Adrenal gland (tissue), 9 donors: ENCODE measurements at regions not wholly inside any gene's neighbourhood (a gene's known extent, or its start where the extent isn't known, plus 50 kb on each side); places are given as distances from the start of the nearest gene placed in this dataset.

ENCODE experiments used
- DNase-seq, 7 donors: peaks; one replicate each; pipeline ENCODE4 v3.0.0-alpha.2; 2019 to 2020
- H3K27ac ChIP-seq, 5 donors: fragments of 200-600 bp; sonication (generic) in 4 of 5; 1 replicate in 3 of 5; 2 replicates in 2 of 5; pipeline versions ENCODE4 v1.5.1 to v1.8.0; 2016 to 2020; ENCODE audit warnings: mild to moderate bottlenecking in 1 of 5
- H3K27me3 ChIP-seq: fragments of 200-600 bp; 2 replicates; pipeline ENCODE4 v1.8.0; 2021
- H3K36me3 ChIP-seq, 2 donors: fragments of 200-600 bp; replicated peaks in 1 of 2; 1 replicate in 1 of 2; 2 replicates in 1 of 2; pipeline versions ENCODE4 v1.5.1 to v1.8.0; 2018 to 2022
- H3K4me1 ChIP-seq, 2 donors: fragments of 200-600 bp; replicated peaks in 1 of 2; 1 replicate in 1 of 2; 2 replicates in 1 of 2; pipeline versions ENCODE4 v1.5.1 to v1.8.0; 2018 to 2021
- H3K4me3 ChIP-seq, 4 donors: fragments of 200-600 bp; sonication (generic) in 3 of 4; one replicate each; pipeline ENCODE4 v1.5.1; 2016 to 2018
- H3K9me3 ChIP-seq, 3 donors: fragments of 200-600 bp; sonication (generic) in 1 of 3; replicated peaks in 1 of 3; 1 replicate in 2 of 3; 2 replicates in 1 of 3; pipeline versions ENCODE4 v1.5.1 to v1.8.0; 2016 to 2021
- POLR2A ChIP-seq, 2 donors: fragments of 450-650 bp; IDR thresholded peaks; one replicate each; pipeline ENCODE4 v1.6.1; 2017; ENCODE audit warnings: antibody characterized with exemption in 2 of 2, mild to moderate bottlenecking in 2 of 2, moderate library complexity in 1 of 2
- WGBS, 4 donors: extraction: QIAGEN DNeasy Blood & Tissue Kit in 2 of 4; methylation state at CpG; one replicate each; pipeline versions ENCODE4 v1.1.5 to v1.1.7; 2013 to 2017; 5-methylcytosine and 5-hydroxymethylcytosine counted together
- intact Hi-C, 2 donors: fragments of 100-400 bp; cut with DNase I; formaldehyde crosslinking; loops; one replicate each; pipeline versions ENCODE4 v1.14.1 to v1.15.0; 2022 to 2023
- TF ChIP-seq, protein P1 (sequence below), 6 experiments: fragments of 450-650 bp in 4 of 6; fragments of 200-600 bp in 2 of 6; sonication (generic) in 1 of 6; IDR thresholded peaks; 1 replicate in 5 of 6; 2 replicates in 1 of 6; pipeline versions ENCODE4 v1.5.1 to v1.8.0; 2016 to 2021; ENCODE audit warnings: antibody characterized with exemption in 6 of 6, mild to moderate bottlenecking in 2 of 6, moderate library complexity in 1 of 6
- donor health status: healthy with polysubstance abuse.
- donor health status: Bipolar disorder and iron deficiency.
- donor health status: DM: yes; HTN: yes; CAD: no.
- donor health status: DM: no; HTN: no; CAD: no.
- donor health status: DM: no; HTN: no; CAD: no.

DNA sequence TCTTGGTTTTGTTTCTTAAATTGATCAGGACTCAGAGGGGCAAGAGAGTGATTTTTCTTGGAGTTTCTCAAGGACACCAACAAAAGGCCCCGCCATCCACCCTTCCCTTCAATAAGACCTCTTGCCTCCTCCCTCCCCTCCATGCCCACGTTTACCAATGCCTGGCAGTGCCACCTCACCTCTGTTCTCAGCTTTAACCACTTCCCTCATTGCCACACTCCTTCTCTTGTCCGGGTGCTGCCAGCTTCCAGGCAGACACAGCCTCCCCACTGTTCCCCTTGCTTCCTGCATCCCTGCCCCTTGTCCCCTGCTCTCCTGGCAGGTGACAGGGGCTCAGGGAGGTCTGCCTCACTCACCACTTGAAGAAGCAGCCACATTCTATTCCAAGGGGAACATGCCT is 90.8 kb downstream of the LHX2 start:
- intact Hi-C loops: no loop called here
- DNase-seq: no peak
- Histone ChIP-seq H3K36me3 (no peaks in the 10 kb centered on the region), H3K27ac (no peak overlapping the region), H3K4me3 (no peak overlapping the region), H3K4me1 (no peaks in the 10 kb centered on the region), H3K9me3 (no peaks in the 10 kb centered on the region), H3K27me3 (no peaks in the 10 kb centered on the region)
- no peak for TF ChIP-seq POLR2A (IDR thresholded peaks at IDR 0.05)
- TF ChIP-seq, protein P1, sequence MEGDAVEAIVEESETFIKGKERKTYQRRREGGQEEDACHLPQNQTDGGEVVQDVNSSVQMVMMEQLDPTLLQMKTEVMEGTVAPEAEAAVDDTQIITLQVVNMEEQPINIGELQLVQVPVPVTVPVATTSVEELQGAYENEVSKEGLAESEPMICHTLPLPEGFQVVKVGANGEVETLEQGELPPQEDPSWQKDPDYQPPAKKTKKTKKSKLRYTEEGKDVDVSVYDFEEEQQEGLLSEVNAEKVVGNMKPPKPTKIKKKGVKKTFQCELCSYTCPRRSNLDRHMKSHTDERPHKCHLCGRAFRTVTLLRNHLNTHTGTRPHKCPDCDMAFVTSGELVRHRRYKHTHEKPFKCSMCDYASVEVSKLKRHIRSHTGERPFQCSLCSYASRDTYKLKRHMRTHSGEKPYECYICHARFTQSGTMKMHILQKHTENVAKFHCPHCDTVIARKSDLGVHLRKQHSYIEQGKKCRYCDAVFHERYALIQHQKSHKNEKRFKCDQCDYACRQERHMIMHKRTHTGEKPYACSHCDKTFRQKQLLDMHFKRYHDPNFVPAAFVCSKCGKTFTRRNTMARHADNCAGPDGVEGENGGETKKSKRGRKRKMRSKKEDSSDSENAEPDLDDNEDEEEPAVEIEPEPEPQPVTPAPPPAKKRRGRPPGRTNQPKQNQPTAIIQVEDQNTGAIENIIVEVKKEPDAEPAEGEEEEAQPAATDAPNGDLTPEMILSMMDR (IDR thresholded peaks at IDR 0.05): no peak
- 42 to 47% (median 44%) methylated on average over 3 of the region's 3 CpGs for WGBS, 4 donors

DNA sequence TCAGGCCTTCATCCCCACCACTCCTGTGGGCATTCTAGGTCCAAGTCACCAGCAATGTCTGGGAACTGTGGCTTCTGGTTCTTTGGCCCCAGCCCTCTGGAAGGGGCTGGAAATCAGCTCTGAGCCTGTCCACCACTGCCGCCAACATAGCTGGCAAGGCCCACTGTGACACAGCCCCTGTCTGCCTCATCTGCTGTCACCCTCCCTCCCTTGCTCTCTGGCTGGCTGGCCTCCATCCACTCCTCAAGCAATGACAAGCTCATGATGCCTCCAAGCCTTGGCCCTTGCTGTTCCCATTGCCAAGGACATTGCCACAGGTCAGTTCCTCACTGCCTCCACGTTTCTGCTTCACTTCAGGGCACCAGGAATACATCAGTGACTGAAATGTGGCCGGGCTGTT is 93.7 kb downstream of the LHX2 start:
- no peaks in the 10 kb centered on the region for H3K27me3 ChIP-seq
- no peak for DNase-seq
- no peaks in the 10 kb centered on the region for H3K9me3 ChIP-seq
- WGBS, 4 donors: 65 to 72% (median 69%) methylated on average over 3 of the region's 3 CpGs
- H3K4me3 ChIP-seq: no peak overlapping the region
- no peak for TF ChIP-seq POLR2A (IDR thresholded peaks at IDR 0.05)
- TF ChIP-seq, protein P1 (IDR thresholded peaks at IDR 0.05): no peak
- no peaks in the 10 kb centered on the region for H3K36me3 ChIP-seq
- intact Hi-C loops: no loop called here
- H3K27ac ChIP-seq: no peak overlapping the region
- H3K4me1 ChIP-seq: no peaks in the 10 kb centered on the region

DNA sequence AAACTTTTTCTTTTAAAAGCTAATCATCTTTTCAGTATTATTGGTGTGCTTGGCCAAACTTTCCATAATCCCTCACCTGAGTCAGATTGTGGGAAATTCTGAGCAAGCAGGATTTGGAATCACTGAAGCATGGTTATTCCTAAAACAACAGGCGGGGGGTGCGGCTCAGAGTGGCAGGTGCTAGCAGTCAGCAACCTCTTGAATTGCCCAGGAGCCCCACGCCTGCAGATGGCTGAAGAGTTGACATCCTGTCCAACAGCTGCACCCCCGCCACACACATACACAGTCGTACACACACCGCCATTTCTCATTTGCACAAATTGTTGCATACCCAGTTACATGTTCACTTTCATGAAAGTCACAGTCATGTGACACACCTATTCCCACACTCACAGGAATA is 96.6 kb downstream of the LHX2 start:
- intact Hi-C loops: no loop called here
- Histone ChIP-seq H3K9me3 (no peaks in the 10 kb centered on the region), H3K27me3 (no peaks in the 10 kb centered on the region), H3K4me1 (no peaks in the 10 kb centered on the region), H3K27ac (no peak overlapping the region), H3K36me3 (no peaks in the 10 kb centered on the region), H3K4me3 (no peak overlapping the region)
- DNase-seq: no peak
- TF ChIP-seq, protein P1 (IDR thresholded peaks at IDR 0.05): no peak
- TF ChIP-seq POLR2A (IDR thresholded peaks at IDR 0.05): no peak
- 66 to 81% (median 74%) methylated on average over 6 of the region's 6 CpGs for WGBS, 4 donors

DNA sequence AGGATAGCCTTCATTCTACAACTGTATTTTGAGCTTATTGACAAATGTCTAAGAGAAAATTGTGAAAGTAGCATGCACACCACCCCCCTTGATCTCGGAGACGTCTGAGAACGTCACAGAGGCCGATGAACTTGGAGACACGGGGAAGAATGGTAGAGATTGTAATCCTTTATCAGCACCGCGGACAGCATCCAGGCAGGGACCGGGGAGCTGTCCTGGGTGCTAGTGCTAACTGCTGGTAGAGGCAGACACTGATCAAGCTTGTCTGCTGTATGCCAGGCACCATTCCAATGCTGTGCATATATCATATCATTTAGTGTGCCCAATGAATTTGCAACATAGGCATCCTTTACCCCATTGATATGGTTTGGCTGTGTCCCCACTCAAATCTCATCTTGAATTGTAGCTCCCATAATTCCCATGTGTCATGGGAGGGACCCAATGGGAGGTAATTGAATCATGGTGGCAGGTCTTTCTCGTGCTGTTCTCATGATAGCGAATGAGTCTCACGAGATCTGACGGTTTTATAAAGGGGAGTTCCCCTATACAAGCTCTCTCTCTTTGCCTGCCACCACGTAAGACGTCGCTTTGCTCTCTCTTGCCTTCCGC is 98.8 kb downstream of the LHX2 start:
- DNase-seq: peak; percentile 46 to 77 (median 69)
- WGBS, 4 donors: 34 to 45% (median 37%) methylated on average over 15 to 16 of the region's 16 CpGs
- Histone ChIP-seq H3K36me3 (no peaks in the 10 kb centered on the region), H3K27ac (no peak overlapping the region), H3K4me1 (no peaks in the 10 kb centered on the region), H3K27me3 (no peaks in the 10 kb centered on the region), H3K4me3 (no peak overlapping the region), H3K9me3 (no peaks in the 10 kb centered on the region)
- intact Hi-C loops: no loop called here
- TF ChIP-seq POLR2A (IDR thresholded peaks at IDR 0.05): no peak
- TF ChIP-seq, protein P1 (IDR thresholded peaks at IDR 0.05): no peak
